ENCODE measurements at regions not wholly inside any gene's neighbourhood (a gene's known extent, or its start where the extent isn't known, plus 50 kb on each side); places are given as distances from the start of the nearest gene placed in this dataset.

GRCh38 chr13:42400188-42400833 lies 128.4 kb downstream of the AKAP11 start:
- peaks cover 0 to 4% (median 0%) of the 10 kb centered on the region in 5 donors for H3K4me1 ChIP-seq (ENCODE audit: control insufficient read depth in 5 of 5, insufficient read depth in 5 of 5, low read length in 5 of 5)
- peaks cover 0 to 2% (median 0%) of the 10 kb centered on the region in 3 donors for H3K27me3 ChIP-seq (ENCODE audit: control insufficient read depth in 3 of 3, insufficient read depth in 3 of 3, low read length in 2 of 3)
- TF ChIP-seq, protein P1, sequence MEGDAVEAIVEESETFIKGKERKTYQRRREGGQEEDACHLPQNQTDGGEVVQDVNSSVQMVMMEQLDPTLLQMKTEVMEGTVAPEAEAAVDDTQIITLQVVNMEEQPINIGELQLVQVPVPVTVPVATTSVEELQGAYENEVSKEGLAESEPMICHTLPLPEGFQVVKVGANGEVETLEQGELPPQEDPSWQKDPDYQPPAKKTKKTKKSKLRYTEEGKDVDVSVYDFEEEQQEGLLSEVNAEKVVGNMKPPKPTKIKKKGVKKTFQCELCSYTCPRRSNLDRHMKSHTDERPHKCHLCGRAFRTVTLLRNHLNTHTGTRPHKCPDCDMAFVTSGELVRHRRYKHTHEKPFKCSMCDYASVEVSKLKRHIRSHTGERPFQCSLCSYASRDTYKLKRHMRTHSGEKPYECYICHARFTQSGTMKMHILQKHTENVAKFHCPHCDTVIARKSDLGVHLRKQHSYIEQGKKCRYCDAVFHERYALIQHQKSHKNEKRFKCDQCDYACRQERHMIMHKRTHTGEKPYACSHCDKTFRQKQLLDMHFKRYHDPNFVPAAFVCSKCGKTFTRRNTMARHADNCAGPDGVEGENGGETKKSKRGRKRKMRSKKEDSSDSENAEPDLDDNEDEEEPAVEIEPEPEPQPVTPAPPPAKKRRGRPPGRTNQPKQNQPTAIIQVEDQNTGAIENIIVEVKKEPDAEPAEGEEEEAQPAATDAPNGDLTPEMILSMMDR (IDR thresholded peaks at IDR 0.05; ENCODE audit: control extremely low read depth, extremely low read depth): no peak
- peaks cover 0 to 2% (median 0%) of the 10 kb centered on the region in 4 donors for H3K9me3 ChIP-seq (ENCODE audit: control insufficient read depth in 4 of 4, insufficient read depth in 3 of 4, low read length in 3 of 4)
- H3K9ac ChIP-seq (ENCODE audit: insufficient read depth in 1 of 2, low read length in 2 of 2): no peak overlapping the region
- no peaks in the 10 kb centered on the region for H3K36me3 ChIP-seq (ENCODE audit: control insufficient read depth in 4 of 4, insufficient read depth in 4 of 4, low read length in 4 of 4)
- no peak overlapping the region for H3K27ac ChIP-seq (ENCODE audit: low read depth in 1 of 2, low read length in 1 of 2)
- 86 to 87% methylated on average over 1 of the region's 1 CpG for whole genome bisulfite sequencing, 2 donors
- no peak overlapping the region for H3K4me3 ChIP-seq
- ATAC-seq (ENCODE audit: insufficient read depth, low FRiP score) (no peak), DNase-seq (no peak)

- H3K27me3 ChIP-seq (ENCODE audit: control insufficient read depth in 3 of 3, insufficient read depth in 3 of 3, low read length in 2 of 3): peaks cover 0 to 2% (median 0%) of the 10 kb centered on the region in 3 donors
- DNase-seq (no peak), ATAC-seq (ENCODE audit: insufficient read depth, low FRiP score) (no peak)
- no peaks in the 10 kb centered on the region for H3K36me3 ChIP-seq (ENCODE audit: control insufficient read depth in 4 of 4, insufficient read depth in 4 of 4, low read length in 4 of 4)
- no peak overlapping the region for H3K27ac ChIP-seq (ENCODE audit: low read depth in 1 of 2, low read length in 1 of 2)
- 89 to 96% methylated on average over 3 of the region's 3 CpGs for WGBS, 2 donors
- TF ChIP-seq, protein P1 (IDR thresholded peaks at IDR 0.05; ENCODE audit: control extremely low read depth, extremely low read depth): no peak
- H3K4me3 ChIP-seq: no peak overlapping the region
- H3K9ac ChIP-seq (ENCODE audit: insufficient read depth in 1 of 2, low read length in 2 of 2): no peak overlapping the region
- no peaks in the 10 kb centered on the region for H3K4me1 ChIP-seq (ENCODE audit: control insufficient read depth in 5 of 5, insufficient read depth in 5 of 5, low read length in 5 of 5)
- H3K9me3 ChIP-seq (ENCODE audit: control insufficient read depth in 4 of 4, insufficient read depth in 3 of 4, low read length in 3 of 4): peaks cover 0 to 2% (median 0%) of the 10 kb centered on the region in 4 donors
Observed at GRCh38 chr13:42401376-42401775, 129.4 kb downstream of the AKAP11 start.

- H3K27ac ChIP-seq (ENCODE audit: low read depth in 1 of 2, low read length in 1 of 2): no peak overlapping the region
- TF ChIP-seq, protein P1 (IDR thresholded peaks at IDR 0.05; ENCODE audit: control extremely low read depth, extremely low read depth): no peak
- no peaks in the 10 kb centered on the region for H3K36me3 ChIP-seq (ENCODE audit: control insufficient read depth in 4 of 4, insufficient read depth in 4 of 4, low read length in 4 of 4)
Observed at GRCh38 chr13:42405665-42406390, 133.9 kb downstream of the AKAP11 start.

More at GRCh38 chr13:42405665-42406390, 133.9 kb downstream of the AKAP11 start:
- no peaks in the 10 kb centered on the region for H3K9me3 ChIP-seq (ENCODE audit: control insufficient read depth in 4 of 4, insufficient read depth in 3 of 4, low read length in 3 of 4)
- H3K27me3 ChIP-seq (ENCODE audit: control insufficient read depth in 3 of 3, insufficient read depth in 3 of 3, low read length in 2 of 3): no peaks in the 10 kb centered on the region
- DNase-seq (no peak), ATAC-seq (ENCODE audit: insufficient read depth, low FRiP score) (no peak)
- no peak overlapping the region for H3K4me3 ChIP-seq
- peaks cover 0 to 22% (median 5%) of the 10 kb centered on the region in 5 donors for H3K4me1 ChIP-seq (ENCODE audit: control insufficient read depth in 5 of 5, insufficient read depth in 5 of 5, low read length in 5 of 5)
- WGBS, 2 donors: 65 to 82% methylated on average over 9 of the region's 9 CpGs
- no peak overlapping the region for H3K9ac ChIP-seq (ENCODE audit: insufficient read depth in 1 of 2, low read length in 2 of 2)
